WTC11 (cell line): ENCODE measurements at regions not wholly inside any gene's neighbourhood (a gene's known extent, or its start where the extent isn't known, plus 50 kb on each side); places are given as distances from the start of the nearest gene placed in this dataset.

Experiments used
- AFF4 ChIP-seq: sonication (generic); formaldehyde crosslinking; IDR thresholded peaks from 2 replicates; pipeline ENCODE4 v1.8.1; 2023; ENCODE audit warnings: mild to moderate bottlenecking, missing genetic modification reagents, borderline replicate concordance
- ATF2 ChIP-seq: sonication (generic); formaldehyde crosslinking; IDR thresholded peaks from 2 replicates; pipeline ENCODE4 v1.8.1; 2022; ENCODE audit warnings: low read depth, missing genetic modification reagents, borderline replicate concordance
- ATF3 ChIP-seq: sonication (generic); formaldehyde crosslinking; conservative IDR thresholded peaks from 2 replicates; pipeline ENCODE4 v1.8.1; 2022; ENCODE audit warnings: mild to moderate bottlenecking, missing genetic modification reagents
- CREM ChIP-seq: sonication (generic); formaldehyde crosslinking; IDR thresholded peaks from 2 replicates; pipeline ENCODE4 v1.8.1; 2022; ENCODE audit warnings: mild to moderate bottlenecking, missing genetic modification reagents, moderate library complexity
- CTCF ChIP-seq: fragments of 200-600 bp; IDR thresholded peaks from 2 replicates; pipeline ENCODE4 v1.8.0; 2022; ENCODE audit warnings: antibody characterized with exemption
- ELF4 ChIP-seq: sonication (generic); formaldehyde crosslinking; IDR thresholded peaks from 2 replicates; pipeline ENCODE4 v1.8.1; 2022; ENCODE audit warnings: low read depth, mild to moderate bottlenecking, moderate library complexity, missing genetic modification reagents
- HMGXB4 ChIP-seq: sonication (generic); formaldehyde crosslinking; IDR thresholded peaks from 2 replicates; pipeline ENCODE4 v1.8.1; 2023; ENCODE audit warnings: mild to moderate bottlenecking, moderate library complexity, missing genetic modification reagents
- IRF2 ChIP-seq: sonication (generic); formaldehyde crosslinking; IDR thresholded peaks from 2 replicates; pipeline ENCODE4 v1.8.0; 2022; ENCODE audit warnings: low read depth, missing genetic modification reagents, borderline replicate concordance
- NR3C1 ChIP-seq: sonication (generic); formaldehyde crosslinking; conservative IDR thresholded peaks from 2 replicates; pipeline ENCODE4 v1.8.1; 2023; ENCODE audit warnings: low read depth, mild to moderate bottlenecking, missing genetic modification reagents
- TCF7 ChIP-seq: sonication (generic); formaldehyde crosslinking; IDR thresholded peaks from 2 replicates; pipeline ENCODE4 v1.8.0; 2022; ENCODE audit warnings: mild to moderate bottlenecking, low read depth, missing genetic modification reagents, moderate library complexity
- TEAD4 ChIP-seq: sonication (generic); formaldehyde crosslinking; IDR thresholded peaks from 2 replicates; pipeline ENCODE4 v1.8.0; 2022; ENCODE audit warnings: mild to moderate bottlenecking, missing genetic modification reagents
- ZBTB21 ChIP-seq: sonication (generic); formaldehyde crosslinking; IDR thresholded peaks from 2 replicates; pipeline ENCODE4 v1.8.1; 2023; ENCODE audit warnings: mild to moderate bottlenecking, missing genetic modification reagents, borderline replicate concordance
- ZBTB43 ChIP-seq: sonication (generic); formaldehyde crosslinking; IDR thresholded peaks from 2 replicates; pipeline ENCODE4 v1.8.1; 2023; ENCODE audit warnings: mild to moderate bottlenecking, missing genetic modification reagents

GRCh38 chr3:77772459-77772858, 732.6 kb downstream of the ROBO2 start:
- no peak for TF ChIP-seq CTCF
- no peak for TF ChIP-seq ZBTB21 (CRISPR knock-in tag)
- no peak for TF ChIP-seq TEAD4 (CRISPR knock-in tag)
- TF ChIP-seq NR3C1 (CRISPR knock-in tag), result no peak
- TF ChIP-seq CREM (CRISPR knock-in tag), result no peak
- no peak for TF ChIP-seq AFF4 (CRISPR knock-in tag)
- no peak for TF ChIP-seq ELF4
- TF ChIP-seq IRF2 (CRISPR knock-in tag), result no peak
- TF ChIP-seq ZBTB43 (CRISPR knock-in tag), result no peak
- TF ChIP-seq ATF2, result no peak
- TF ChIP-seq ATF3 (CRISPR knock-in tag), result no peak
- TF ChIP-seq HMGXB4 (CRISPR knock-in tag), result no peak
- no peak for TF ChIP-seq TCF7 (CRISPR knock-in tag)
